ENCODE measurements at regions not wholly inside any gene's neighbourhood (a gene's known extent, or its start where the extent isn't known, plus 50 kb on each side); places are given as distances from the start of the nearest gene placed in this dataset.

DNA sequence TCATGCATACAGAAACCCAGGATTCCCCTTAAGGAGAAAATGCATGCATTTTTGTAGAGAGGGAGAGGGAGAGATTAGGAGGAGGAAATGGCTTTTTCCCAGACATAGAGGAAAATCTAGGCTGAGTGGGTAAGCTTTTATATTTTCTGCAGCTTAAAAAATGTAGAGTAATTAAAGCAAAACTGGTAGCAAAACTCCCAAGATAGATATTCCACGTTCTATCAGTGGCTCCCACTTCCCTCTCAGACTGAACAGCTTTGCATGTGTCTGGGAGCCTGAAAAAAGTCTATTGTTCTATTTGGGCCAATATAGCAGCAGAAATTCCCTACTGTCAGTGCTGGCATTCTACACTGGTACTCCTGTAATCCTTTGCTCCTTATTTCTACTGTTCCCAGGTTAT is 110.8 kb upstream of the CADPS start:
- H3K79me2 ChIP-seq (replicated peaks; ENCODE audit: insufficient read depth, low read length), result no peaks in the 10 kb centered on the region
- H3K36me3 ChIP-seq (ENCODE audit: insufficient read depth, low read length), result no peaks in the 10 kb centered on the region
- no peak overlapping the region for H2AFZ ChIP-seq (ENCODE audit: low read depth, low read length)
- no peak overlapping the region for H3K27ac ChIP-seq (ENCODE audit: low read length)
- TF ChIP-seq SMC3 (conservative IDR thresholded peaks at IDR 0.05; ENCODE audit: poor library complexity), result no peak
- no peak for TF ChIP-seq MXI1 (conservative IDR thresholded peaks at IDR 0.05; ENCODE audit: poor library complexity, severe bottlenecking)
- no peak for TF ChIP-seq EP300 (conservative IDR thresholded peaks at IDR 0.05; ENCODE audit: poor library complexity, severe bottlenecking)
- TF ChIP-seq POLR2AphosphoS5 (IDR thresholded peaks at IDR 0.05), result no peak
- no peak for TF ChIP-seq TAF1 (IDR thresholded peaks at IDR 0.05; ENCODE audit: low read depth)
- no peak for TF ChIP-seq EZH2 (IDR thresholded peaks at IDR 0.05; ENCODE audit: borderline replicate concordance, insufficient read depth, low read length, poor library complexity, severe bottlenecking)
- TF ChIP-seq RAD21 (conservative IDR thresholded peaks at IDR 0.05), result no peak
- TF ChIP-seq, protein P1, sequence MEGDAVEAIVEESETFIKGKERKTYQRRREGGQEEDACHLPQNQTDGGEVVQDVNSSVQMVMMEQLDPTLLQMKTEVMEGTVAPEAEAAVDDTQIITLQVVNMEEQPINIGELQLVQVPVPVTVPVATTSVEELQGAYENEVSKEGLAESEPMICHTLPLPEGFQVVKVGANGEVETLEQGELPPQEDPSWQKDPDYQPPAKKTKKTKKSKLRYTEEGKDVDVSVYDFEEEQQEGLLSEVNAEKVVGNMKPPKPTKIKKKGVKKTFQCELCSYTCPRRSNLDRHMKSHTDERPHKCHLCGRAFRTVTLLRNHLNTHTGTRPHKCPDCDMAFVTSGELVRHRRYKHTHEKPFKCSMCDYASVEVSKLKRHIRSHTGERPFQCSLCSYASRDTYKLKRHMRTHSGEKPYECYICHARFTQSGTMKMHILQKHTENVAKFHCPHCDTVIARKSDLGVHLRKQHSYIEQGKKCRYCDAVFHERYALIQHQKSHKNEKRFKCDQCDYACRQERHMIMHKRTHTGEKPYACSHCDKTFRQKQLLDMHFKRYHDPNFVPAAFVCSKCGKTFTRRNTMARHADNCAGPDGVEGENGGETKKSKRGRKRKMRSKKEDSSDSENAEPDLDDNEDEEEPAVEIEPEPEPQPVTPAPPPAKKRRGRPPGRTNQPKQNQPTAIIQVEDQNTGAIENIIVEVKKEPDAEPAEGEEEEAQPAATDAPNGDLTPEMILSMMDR (IDR thresholded peaks at IDR 0.05; ENCODE audit: poor library complexity, severe bottlenecking), result no peak
- TF ChIP-seq, protein P2, sequence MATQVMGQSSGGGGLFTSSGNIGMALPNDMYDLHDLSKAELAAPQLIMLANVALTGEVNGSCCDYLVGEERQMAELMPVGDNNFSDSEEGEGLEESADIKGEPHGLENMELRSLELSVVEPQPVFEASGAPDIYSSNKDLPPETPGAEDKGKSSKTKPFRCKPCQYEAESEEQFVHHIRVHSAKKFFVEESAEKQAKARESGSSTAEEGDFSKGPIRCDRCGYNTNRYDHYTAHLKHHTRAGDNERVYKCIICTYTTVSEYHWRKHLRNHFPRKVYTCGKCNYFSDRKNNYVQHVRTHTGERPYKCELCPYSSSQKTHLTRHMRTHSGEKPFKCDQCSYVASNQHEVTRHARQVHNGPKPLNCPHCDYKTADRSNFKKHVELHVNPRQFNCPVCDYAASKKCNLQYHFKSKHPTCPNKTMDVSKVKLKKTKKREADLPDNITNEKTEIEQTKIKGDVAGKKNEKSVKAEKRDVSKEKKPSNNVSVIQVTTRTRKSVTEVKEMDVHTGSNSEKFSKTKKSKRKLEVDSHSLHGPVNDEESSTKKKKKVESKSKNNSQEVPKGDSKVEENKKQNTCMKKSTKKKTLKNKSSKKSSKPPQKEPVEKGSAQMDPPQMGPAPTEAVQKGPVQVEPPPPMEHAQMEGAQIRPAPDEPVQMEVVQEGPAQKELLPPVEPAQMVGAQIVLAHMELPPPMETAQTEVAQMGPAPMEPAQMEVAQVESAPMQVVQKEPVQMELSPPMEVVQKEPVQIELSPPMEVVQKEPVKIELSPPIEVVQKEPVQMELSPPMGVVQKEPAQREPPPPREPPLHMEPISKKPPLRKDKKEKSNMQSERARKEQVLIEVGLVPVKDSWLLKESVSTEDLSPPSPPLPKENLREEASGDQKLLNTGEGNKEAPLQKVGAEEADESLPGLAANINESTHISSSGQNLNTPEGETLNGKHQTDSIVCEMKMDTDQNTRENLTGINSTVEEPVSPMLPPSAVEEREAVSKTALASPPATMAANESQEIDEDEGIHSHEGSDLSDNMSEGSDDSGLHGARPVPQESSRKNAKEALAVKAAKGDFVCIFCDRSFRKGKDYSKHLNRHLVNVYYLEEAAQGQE (IDR thresholded peaks at IDR 0.05; ENCODE audit: borderline replicate concordance), result no peak
- no peak overlapping the region for H3K9ac ChIP-seq (ENCODE audit: low read length)
- H3K9me2 ChIP-seq (ENCODE audit: insufficient read depth, low read length), result no peaks in the 10 kb centered on the region
- H3F3A ChIP-seq (ENCODE audit: insufficient read depth, low read length, poor library complexity, severe bottlenecking), result no peaks in the 10 kb centered on the region
- H4K20me1 ChIP-seq (ENCODE audit: insufficient read depth), result no peaks in the 10 kb centered on the region
- H3K9me3 ChIP-seq (ENCODE audit: low read length), result no peaks in the 10 kb centered on the region
- no peaks in the 10 kb centered on the region for H3K27me3 ChIP-seq (ENCODE audit: insufficient read depth, low read depth, low read length)
- H3K4me2 ChIP-seq (ENCODE audit: low read length), result no peak overlapping the region
- H3K4me3 ChIP-seq (ENCODE audit: low read length), result no peak overlapping the region

DNA sequence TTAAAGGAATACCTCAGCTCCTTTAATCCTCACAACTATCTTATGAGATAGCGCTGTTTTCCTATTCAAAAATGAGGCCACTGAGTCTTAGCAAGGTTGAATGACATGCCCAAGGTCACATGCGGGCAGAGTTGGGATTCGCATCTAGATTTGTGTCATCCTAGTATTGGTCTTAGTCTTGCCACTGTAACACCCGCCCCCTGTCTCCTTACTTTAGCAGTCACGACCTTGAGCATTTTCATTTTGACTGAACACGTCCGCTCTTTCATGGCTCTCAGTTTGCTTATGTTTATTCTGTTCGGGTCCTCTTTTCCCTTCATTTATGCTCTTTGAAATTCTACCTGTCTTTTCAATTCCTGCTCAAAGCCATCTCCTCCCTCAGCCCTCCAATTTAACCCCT is 112.5 kb upstream of the CADPS start:
- no peak overlapping the region for H3K4me3 ChIP-seq (ENCODE audit: low read length)
- H3K27ac ChIP-seq (ENCODE audit: low read length), result no peak overlapping the region
- H3K79me2 ChIP-seq (replicated peaks; ENCODE audit: insufficient read depth, low read length), result no peaks in the 10 kb centered on the region
- H3F3A ChIP-seq (ENCODE audit: insufficient read depth, low read length, poor library complexity, severe bottlenecking), result no peaks in the 10 kb centered on the region
- H3K4me2 ChIP-seq (ENCODE audit: low read length), result no peak overlapping the region
- H4K20me1 ChIP-seq (ENCODE audit: insufficient read depth), result no peaks in the 10 kb centered on the region
- no peak overlapping the region for H3K9ac ChIP-seq (ENCODE audit: low read length)
- H3K27me3 ChIP-seq (ENCODE audit: insufficient read depth, low read depth, low read length), result no peaks in the 10 kb centered on the region
- H3K36me3 ChIP-seq (ENCODE audit: insufficient read depth, low read length), result no peaks in the 10 kb centered on the region
- H3K9me3 ChIP-seq (ENCODE audit: low read length), result no peaks in the 10 kb centered on the region
- H2AFZ ChIP-seq (ENCODE audit: low read depth, low read length), result no peak overlapping the region
- TF ChIP-seq POLR2AphosphoS5 (IDR thresholded peaks at IDR 0.05) (no peak), TAF1 (IDR thresholded peaks at IDR 0.05; ENCODE audit: low read depth) (no peak), SMC3 (conservative IDR thresholded peaks at IDR 0.05; ENCODE audit: poor library complexity) (no peak), EP300 (conservative IDR thresholded peaks at IDR 0.05; ENCODE audit: poor library complexity, severe bottlenecking) (no peak), MXI1 (conservative IDR thresholded peaks at IDR 0.05; ENCODE audit: poor library complexity, severe bottlenecking) (no peak), EZH2 (IDR thresholded peaks at IDR 0.05; ENCODE audit: borderline replicate concordance, insufficient read depth, low read length, poor library complexity, severe bottlenecking) (no peak), RAD21 (conservative IDR thresholded peaks at IDR 0.05) (no peak)
- TF ChIP-seq, protein P1 (IDR thresholded peaks at IDR 0.05; ENCODE audit: poor library complexity, severe bottlenecking), result no peak
- TF ChIP-seq, protein P2 (IDR thresholded peaks at IDR 0.05; ENCODE audit: borderline replicate concordance), result no peak
- H3K9me2 ChIP-seq (ENCODE audit: insufficient read depth, low read length), result no peaks in the 10 kb centered on the region

Measured in neural cell (in vitro differentiated cells).